GM12874 (cell line): ENCODE measurements at regions not wholly inside any gene's neighbourhood (a gene's known extent, or its start where the extent isn't known, plus 50 kb on each side); places are given as distances from the start of the nearest gene placed in this dataset.

ENCODE experiments used
- TF ChIP-seq, protein P1 (sequence below): IDR thresholded peaks from 2 replicates; pipeline ENCODE4 v1.5.1; 2011; ENCODE audit warnings: low read depth, mild to moderate bottlenecking, control low read depth, low read length, moderate library complexity; ENCODE audit not compliant: insufficient read depth

DNA sequence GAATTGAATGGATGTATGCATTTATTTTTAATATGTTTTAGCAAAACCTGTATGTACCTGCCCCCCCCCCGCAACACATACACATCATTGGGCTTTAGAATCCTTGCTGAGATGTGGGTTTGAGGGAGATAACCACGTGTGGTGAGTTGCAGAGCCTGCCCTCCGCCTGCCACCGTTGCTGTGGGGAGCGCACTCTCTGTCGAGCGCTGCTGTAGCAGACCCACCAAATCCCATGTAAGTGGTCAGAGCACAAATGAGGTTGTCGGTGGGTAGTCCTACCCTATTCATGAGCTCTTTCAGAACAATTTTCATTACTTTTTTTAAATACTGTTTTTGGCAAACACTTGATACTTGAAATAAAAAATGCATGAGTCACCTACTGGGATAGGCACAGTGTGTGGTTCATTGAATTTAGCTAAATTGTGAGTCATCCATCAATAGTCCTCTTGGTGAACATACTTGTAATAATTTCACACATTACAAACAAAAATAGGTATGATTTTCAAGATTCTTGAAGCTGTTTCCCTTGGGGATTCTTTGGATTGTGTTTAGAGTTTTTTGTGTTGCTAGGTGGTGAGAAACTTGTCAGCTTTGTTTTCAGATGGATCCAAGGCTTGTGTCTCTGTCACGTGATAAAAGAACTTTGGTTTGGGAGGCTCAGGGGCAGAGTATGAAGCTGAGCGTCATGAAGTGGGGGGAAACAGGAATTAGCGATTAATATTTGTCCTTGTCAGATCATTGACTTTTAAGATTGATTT lies 107.6 kb downstream of the PTCSC3 start:
- TF ChIP-seq, protein P1, sequence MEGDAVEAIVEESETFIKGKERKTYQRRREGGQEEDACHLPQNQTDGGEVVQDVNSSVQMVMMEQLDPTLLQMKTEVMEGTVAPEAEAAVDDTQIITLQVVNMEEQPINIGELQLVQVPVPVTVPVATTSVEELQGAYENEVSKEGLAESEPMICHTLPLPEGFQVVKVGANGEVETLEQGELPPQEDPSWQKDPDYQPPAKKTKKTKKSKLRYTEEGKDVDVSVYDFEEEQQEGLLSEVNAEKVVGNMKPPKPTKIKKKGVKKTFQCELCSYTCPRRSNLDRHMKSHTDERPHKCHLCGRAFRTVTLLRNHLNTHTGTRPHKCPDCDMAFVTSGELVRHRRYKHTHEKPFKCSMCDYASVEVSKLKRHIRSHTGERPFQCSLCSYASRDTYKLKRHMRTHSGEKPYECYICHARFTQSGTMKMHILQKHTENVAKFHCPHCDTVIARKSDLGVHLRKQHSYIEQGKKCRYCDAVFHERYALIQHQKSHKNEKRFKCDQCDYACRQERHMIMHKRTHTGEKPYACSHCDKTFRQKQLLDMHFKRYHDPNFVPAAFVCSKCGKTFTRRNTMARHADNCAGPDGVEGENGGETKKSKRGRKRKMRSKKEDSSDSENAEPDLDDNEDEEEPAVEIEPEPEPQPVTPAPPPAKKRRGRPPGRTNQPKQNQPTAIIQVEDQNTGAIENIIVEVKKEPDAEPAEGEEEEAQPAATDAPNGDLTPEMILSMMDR = no peak

DNA sequence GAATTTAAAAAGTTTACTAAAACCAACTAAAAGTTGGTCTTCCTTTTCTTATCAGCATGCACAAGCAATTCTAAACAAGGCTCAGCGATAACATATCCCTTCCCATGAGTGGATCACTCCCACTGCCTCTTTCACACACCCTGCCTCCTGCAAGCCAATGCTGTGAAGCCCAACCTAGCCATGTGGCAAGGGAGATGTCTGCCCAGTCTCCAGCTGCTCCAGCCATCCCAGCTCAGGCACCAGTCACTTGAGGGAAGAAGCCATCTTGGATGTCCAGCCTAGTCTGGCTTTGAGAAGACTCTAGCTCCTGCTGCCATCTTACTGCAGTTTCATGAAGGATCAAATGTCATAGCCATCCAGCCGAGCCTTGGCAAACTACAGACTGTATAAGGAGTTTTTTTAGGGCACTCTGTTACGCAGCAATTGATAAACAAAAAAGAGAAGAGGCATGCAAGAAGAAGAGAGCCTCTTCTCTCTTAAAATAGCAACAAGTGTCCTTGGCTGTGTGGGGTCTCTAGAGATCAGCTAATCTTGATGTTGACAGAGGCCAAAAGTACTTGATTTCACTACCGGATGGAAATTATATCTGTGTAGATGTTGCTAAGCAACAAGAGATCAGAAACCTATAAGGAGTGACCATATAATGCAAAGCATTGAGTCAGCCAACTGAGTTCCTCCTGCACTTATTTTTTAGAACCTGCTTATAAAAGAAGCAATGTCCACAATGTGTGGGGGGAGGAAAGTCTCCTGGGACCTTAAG lies 108.9 kb downstream of the PTCSC3 start:
- TF ChIP-seq, protein P1 = no peak

DNA sequence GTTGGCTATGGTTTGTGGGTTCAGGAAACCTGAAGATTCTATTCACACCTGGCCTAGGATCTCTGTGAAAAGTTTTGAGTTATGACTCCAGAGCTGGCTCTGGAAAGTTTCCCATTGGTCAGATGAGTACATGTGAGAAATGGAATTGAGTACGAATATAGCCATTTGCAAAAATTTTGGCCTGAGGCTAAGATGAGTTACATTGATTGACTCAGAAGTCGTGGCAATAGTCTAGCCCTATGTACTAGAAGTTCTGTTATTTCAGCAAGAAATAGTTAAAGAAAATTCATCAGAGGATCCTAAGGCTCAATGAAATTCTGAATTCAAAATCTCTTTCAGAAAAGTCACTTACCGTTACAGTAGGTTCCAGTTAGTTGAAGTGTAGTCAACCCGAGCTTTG lies 109.9 kb downstream of the PTCSC3 start:
- TF ChIP-seq, protein P1 = no peak

DNA sequence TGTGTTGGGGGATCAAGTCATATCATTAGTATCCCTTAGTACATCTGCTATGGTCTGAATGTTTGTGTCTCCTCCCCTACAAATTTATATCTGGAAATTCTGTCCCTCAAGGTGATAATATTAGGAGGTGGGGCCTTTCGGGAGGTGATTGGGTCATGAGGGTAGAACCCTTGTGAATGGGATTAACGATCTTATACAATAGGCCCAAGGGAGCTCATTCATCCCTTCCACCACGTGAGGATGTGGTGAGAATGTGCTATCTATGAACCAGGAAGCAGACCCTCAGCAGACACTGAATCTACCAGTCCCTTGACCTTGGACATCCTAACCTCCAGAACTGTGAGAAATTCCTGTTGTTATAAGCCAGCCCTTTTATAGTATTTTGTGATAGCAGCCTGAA lies 110.7 kb downstream of the PTCSC3 start:
- TF ChIP-seq, protein P1 = no peak

DNA sequence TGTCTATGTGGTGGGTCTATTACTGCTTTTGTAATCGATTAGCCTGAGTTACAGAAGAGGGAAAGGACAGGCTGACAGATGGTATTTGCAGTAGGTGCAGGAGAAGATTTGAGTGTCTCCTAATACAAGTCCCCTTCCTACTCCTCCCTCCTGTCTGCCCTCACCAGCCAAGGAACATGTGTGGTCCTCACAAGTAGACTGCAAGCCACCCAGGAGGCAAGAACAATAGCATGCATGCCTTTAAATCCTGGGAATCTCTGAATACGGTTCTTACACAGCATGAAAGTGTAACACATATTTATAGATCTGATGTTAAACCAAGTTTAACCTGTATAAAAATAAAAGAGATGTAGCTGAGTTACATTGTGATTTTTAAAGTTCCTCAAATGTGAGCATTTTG lies 117.0 kb downstream of the PTCSC3 start:
- TF ChIP-seq, protein P1 = no peak

DNA sequence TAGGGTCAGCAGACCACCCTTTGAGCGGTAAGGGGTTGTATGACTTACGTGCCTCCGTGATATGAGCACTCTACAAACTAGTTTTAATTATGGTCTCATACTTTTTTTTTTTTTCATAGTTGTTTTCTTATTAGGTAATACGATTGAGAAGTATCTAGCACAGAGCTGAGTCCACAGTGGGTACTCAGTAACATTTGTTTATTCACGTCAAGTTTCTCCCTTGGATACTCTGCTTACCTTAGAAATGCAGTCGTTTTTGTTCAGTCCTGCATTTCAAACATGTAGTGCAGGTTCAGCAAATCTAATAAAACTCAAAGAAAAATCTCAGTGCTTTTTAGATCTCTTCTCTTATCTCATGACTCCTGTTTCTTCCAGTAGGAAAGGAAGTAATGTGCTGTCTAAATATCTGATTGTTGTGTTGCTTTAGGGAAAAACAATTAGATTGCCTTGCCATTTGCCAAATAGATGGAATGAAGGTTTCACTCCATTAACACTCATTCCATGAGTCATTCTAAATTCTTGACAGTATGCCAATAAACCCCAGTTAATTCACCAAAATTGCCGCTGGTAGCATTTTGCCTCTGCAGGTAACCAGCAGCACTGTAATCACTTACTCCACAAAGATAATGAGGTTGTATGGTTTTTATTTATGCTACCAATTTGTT lies 118.9 kb downstream of the PTCSC3 start:
- TF ChIP-seq, protein P1 = no peak

DNA sequence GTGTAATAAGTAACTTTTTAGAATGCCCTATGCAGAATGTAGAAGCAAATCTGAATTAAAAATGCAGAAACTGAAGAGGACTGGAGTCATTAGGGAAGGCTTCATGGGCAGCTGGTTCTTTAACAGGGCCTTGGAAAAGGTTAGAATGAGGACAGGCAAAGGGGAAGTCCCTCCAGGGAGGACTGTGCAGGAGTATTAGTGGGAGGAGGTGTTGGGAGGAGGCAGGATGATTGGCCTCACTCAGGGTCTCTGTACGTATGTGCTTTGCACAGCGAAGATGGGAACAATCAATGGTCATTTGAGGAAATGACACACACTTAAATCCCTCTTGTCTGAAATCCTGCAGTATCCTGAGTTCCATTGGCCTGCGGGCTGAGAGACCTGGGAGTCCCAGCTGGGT lies 119.7 kb downstream of the PTCSC3 start:
- TF ChIP-seq, protein P1 = no peak
